Upper lobe of left lung (tissue), 4 donors: ENCODE measurements at regions not wholly inside any gene's neighbourhood (a gene's known extent, or its start where the extent isn't known, plus 50 kb on each side); places are given as distances from the start of the nearest gene placed in this dataset.

Source experiments
- EP300 ChIP-seq, 4 donors: sonication (generic); formaldehyde crosslinking; IDR thresholded peaks; one replicate each; pipeline ENCODE4 v1.5.1; 2017; ENCODE audit warnings: antibody characterized with exemption in 4 of 4, control low read depth in 2 of 4
- POLR2A ChIP-seq, 4 donors: fragments of 450-650 bp; IDR thresholded peaks; one replicate each; pipeline ENCODE4 v1.5.1; 2016 to 2017; ENCODE audit warnings: antibody characterized with exemption in 4 of 4, mild to moderate bottlenecking in 2 of 4
- POLR2AphosphoS5 ChIP-seq, 2 donors: sonication (generic); formaldehyde crosslinking; IDR thresholded peaks; one replicate each; pipeline ENCODE4 v1.5.1; 2017; ENCODE audit warnings: antibody characterized with exemption in 2 of 2
- TF ChIP-seq, protein P1 (sequence below), 6 experiments: fragments of 450-650 bp in 4 of 6; fragments of 200-600 bp in 2 of 6; sonication (generic) in 2 of 6; IDR thresholded peaks; one replicate each; pipeline ENCODE4 v1.5.1; 2016 to 2019; ENCODE audit warnings: antibody characterized with exemption in 6 of 6

DNA sequence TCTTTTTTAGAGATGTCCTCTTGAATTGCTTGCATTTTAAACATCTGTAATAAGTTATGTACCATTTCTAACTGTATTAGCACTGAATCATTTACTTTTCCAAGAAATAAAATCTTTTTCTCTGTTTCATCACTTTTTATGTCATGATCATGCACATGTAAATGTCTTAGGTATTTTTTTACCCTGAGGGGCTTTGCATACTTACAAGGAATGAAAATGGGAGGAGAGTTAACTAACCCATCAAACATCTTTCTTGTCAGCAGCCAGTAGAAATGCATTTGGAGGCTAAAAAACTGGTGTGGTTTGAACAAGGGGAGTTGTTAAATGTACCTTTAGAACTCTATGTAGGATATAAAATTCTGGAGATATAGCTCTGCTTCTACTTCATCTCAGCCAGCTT, 1080.3 kb downstream of the GALC start:
- TF ChIP-seq EP300 (IDR thresholded peaks at IDR 0.05) (no peak), POLR2A (IDR thresholded peaks at IDR 0.05) (no peak), POLR2AphosphoS5 (IDR thresholded peaks at IDR 0.05) (no peak)
- TF ChIP-seq, protein P1, sequence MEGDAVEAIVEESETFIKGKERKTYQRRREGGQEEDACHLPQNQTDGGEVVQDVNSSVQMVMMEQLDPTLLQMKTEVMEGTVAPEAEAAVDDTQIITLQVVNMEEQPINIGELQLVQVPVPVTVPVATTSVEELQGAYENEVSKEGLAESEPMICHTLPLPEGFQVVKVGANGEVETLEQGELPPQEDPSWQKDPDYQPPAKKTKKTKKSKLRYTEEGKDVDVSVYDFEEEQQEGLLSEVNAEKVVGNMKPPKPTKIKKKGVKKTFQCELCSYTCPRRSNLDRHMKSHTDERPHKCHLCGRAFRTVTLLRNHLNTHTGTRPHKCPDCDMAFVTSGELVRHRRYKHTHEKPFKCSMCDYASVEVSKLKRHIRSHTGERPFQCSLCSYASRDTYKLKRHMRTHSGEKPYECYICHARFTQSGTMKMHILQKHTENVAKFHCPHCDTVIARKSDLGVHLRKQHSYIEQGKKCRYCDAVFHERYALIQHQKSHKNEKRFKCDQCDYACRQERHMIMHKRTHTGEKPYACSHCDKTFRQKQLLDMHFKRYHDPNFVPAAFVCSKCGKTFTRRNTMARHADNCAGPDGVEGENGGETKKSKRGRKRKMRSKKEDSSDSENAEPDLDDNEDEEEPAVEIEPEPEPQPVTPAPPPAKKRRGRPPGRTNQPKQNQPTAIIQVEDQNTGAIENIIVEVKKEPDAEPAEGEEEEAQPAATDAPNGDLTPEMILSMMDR (IDR thresholded peaks at IDR 0.05) = no peak
